ENCODE measurements at regions not wholly inside any gene's neighbourhood (a gene's known extent, or its start where the extent isn't known, plus 50 kb on each side); places are given as distances from the start of the nearest gene placed in this dataset.
A peak's percentile ranks its signal among the peaks of the same experiment; 100 is the strongest.

- no peak for DNase-seq (ENCODE audit: low spot score)
- intact Hi-C loops (cut with DNase I) = no loop called here
These were observed 290.1 kb upstream of the WWC1 start for GRCh38 chr5:168001318-168001717.

- DNase-seq (ENCODE audit: low spot score) = no peak
- intact Hi-C loops (cut with DNase I) = no loop called here
These were observed 289.3 kb upstream of the WWC1 start for GRCh38 chr5:168002116-168002515.

GRCh38 chr5:168005093-168005492 is 286.4 kb upstream of the WWC1 start:
- intact Hi-C loops (cut with DNase I) = loop anchor here (5.0 kb wide), 1 partner anchor 68 kb away; no protein-coding TSS in a partner anchor
- no peak for DNase-seq (ENCODE audit: low spot score)

GRCh38 chr5:168005936-168006335 is 285.5 kb upstream of the WWC1 start:
- intact Hi-C loops (cut with DNase I) = loop anchor here (5.0 kb wide), 1 partner anchor 69 kb away; no protein-coding TSS in a partner anchor
- no peak for DNase-seq (ENCODE audit: low spot score)

- no peak for DNase-seq (ENCODE audit: low spot score)
- intact Hi-C loops (cut with DNase I) = loop anchor here (5.0 kb wide), 1 partner anchor 69 kb away; no protein-coding TSS in a partner anchor
These were observed 284.9 kb upstream of the WWC1 start for GRCh38 chr5:168006456-168007130.

- DNase-seq (ENCODE audit: low spot score) = no peak
- intact Hi-C loops (cut with DNase I) = loop anchor here (5.0 kb wide), 1 partner anchor 70 kb away; no protein-coding TSS in a partner anchor
These were observed 284.2 kb upstream of the WWC1 start for GRCh38 chr5:168007286-168007685.

GRCh38 chr5:168008555-168008954 is 282.9 kb upstream of the WWC1 start:
- intact Hi-C loops (cut with DNase I) = loop anchor here (5.0 kb wide), 1 partner anchor 71 kb away; no protein-coding TSS in a partner anchor
- DNase-seq (ENCODE audit: low spot score) = no peak

- no peak for DNase-seq (ENCODE audit: low spot score)
These were observed 280.3 kb upstream of the WWC1 start for GRCh38 chr5:168011096-168011495.

GRCh38 chr5:168012006-168012405 is 279.4 kb upstream of the WWC1 start:
- intact Hi-C loops (cut with DNase I) = no loop called here
- no peak for DNase-seq (ENCODE audit: low spot score)

More at GRCh38 chr5:168011096-168011495, 280.3 kb upstream of the WWC1 start:
- intact Hi-C loops (cut with DNase I) = no loop called here

GRCh38 chr5:168013546-168013945 is 277.9 kb upstream of the WWC1 start:
- intact Hi-C loops (cut with DNase I) = no loop called here
- DNase-seq (ENCODE audit: low spot score) = no peak

- DNase-seq (ENCODE audit: low spot score) = no peak
- intact Hi-C loops (cut with DNase I) = no loop called here
These were observed 276.9 kb upstream of the WWC1 start for GRCh38 chr5:168014433-168015123.

GRCh38 chr5:168015506-168015905 is 275.9 kb upstream of the WWC1 start:
- no peak for DNase-seq (ENCODE audit: low spot score)
- intact Hi-C loops (cut with DNase I) = no loop called here

GRCh38 chr5:168017313-168017712 is 274.1 kb upstream of the WWC1 start:
- intact Hi-C loops (cut with DNase I) = no loop called here
- no peak for DNase-seq (ENCODE audit: low spot score)

- DNase-seq (ENCODE audit: low spot score) = no peak
- intact Hi-C loops (cut with DNase I) = no loop called here
These were observed 272.3 kb upstream of the WWC1 start for GRCh38 chr5:168019143-168019542.

GRCh38 chr5:168020542-168021294 is 270.7 kb upstream of the WWC1 start:
- no peak for DNase-seq (ENCODE audit: low spot score)
- intact Hi-C loops (cut with DNase I) = loop anchor here (5.0 kb wide), 1 partner anchor 83 kb away; no protein-coding TSS in a partner anchor

- DNase-seq (ENCODE audit: low spot score) = no peak
- intact Hi-C loops (cut with DNase I) = loop anchor here (5.0 kb wide), 1 partner anchor 85 kb away; no protein-coding TSS in a partner anchor
These were observed 268.8 kb upstream of the WWC1 start for GRCh38 chr5:168022446-168023169.

- peak; percentile 87 for DNase-seq (ENCODE audit: low spot score)
- intact Hi-C loops (cut with DNase I) = loop anchor here (5.0 kb wide), 1 partner anchor 86 kb away; no protein-coding TSS in a partner anchor
These were observed 268.3 kb upstream of the WWC1 start for GRCh38 chr5:168023191-168023590.

- intact Hi-C loops (cut with DNase I) = loop anchor here (5.0 kb wide), 1 partner anchor 87 kb away; no protein-coding TSS in a partner anchor
- DNase-seq (ENCODE audit: low spot score) = no peak
These were observed 267.1 kb upstream of the WWC1 start for GRCh38 chr5:168024306-168024705.

GRCh38 chr5:168027007-168027406 is 264.4 kb upstream of the WWC1 start:
- intact Hi-C loops (cut with DNase I) = loop anchor here (5.0 kb wide), 1 partner anchor 305 kb away; no protein-coding TSS in a partner anchor
- DNase-seq (ENCODE audit: low spot score) = no peak

Data from cardiac septum (tissue), 1 donor.